Panc1 (cell line): ENCODE measurements at regions not wholly inside any gene's neighbourhood (a gene's known extent, or its start where the extent isn't known, plus 50 kb on each side); places are given as distances from the start of the nearest gene placed in this dataset.

Experiments used
- ATAC-seq: fragments of 200-7000 bp; cut with Tn5 transposase; 2 replicates; pipeline ENCODE4 v1.9.1; 2020; ENCODE audit warnings: mild to moderate bottlenecking, moderate library complexity
- BruUV-seq: library from RNA; stranded (reverse); fragments of 400-500 nt; replicated peaks from 2 replicates; lab custom pipeline; 2021; lab: Mats Ljungman, UMichigan
- CTCF ChIA-PET: fragments of 300-600 bp; sonication (Branson Sonifier 250); formaldehyde crosslinking; loops from one replicate; lab custom pipeline; 2022; ENCODE audit warnings: antibody characterized with exemption; lab: Charles Lee
- POLR2A ChIA-PET: fragments of 300-600 bp; sonication (Branson Sonifier 250); formaldehyde crosslinking; loops from one replicate; lab custom pipeline; 2022; ENCODE audit warnings: antibody characterized with exemption; lab: Charles Lee
- DNase-seq: peaks from one replicate; pipeline ENCODE4 v3.0.0-alpha.2; 2010; ENCODE audit warnings: low read depth, low spot score
- H3K27ac ChIP-seq: 2 replicates; pipeline ENCODE4 v1.5.1; 2011; ENCODE audit warnings: mild to moderate bottlenecking, low read length, inconsistent platforms
- H3K27me3 ChIP-seq: fragments of 200-500 bp; sonication (Bioruptor generic); 2 replicates; pipeline ENCODE4 v1.6.0; 2014; ENCODE audit warnings: low read length, inconsistent platforms; ENCODE audit not compliant: control insufficient read depth, insufficient read depth
- H3K36me3 ChIP-seq: fragments of 200-500 bp; sonication (Bioruptor generic); 2 replicates; pipeline ENCODE4 v1.5.1; 2014; ENCODE audit warnings: inconsistent platforms, mild to moderate bottlenecking, low read length, moderate library complexity; ENCODE audit not compliant: control insufficient read depth, insufficient read depth
- H3K4me1 ChIP-seq: 2 replicates; pipeline ENCODE4 v1.5.1; 2011; ENCODE audit warnings: inconsistent platforms, mild to moderate bottlenecking, low read length, moderate library complexity; ENCODE audit not compliant: control insufficient read depth, insufficient read depth
- H3K4me3 ChIP-seq, 2 experiments: 2 replicates each; pipeline ENCODE4 v1.5.1; 2011 to 2012; ENCODE audit warnings: low read depth in 2 of 2, low read length in 2 of 2, mild to moderate bottlenecking in 2 of 2, inconsistent platforms in 1 of 2, moderate library complexity in 1 of 2
- H3K9me3 ChIP-seq: fragments of 200-500 bp; sonication (Bioruptor generic); 2 replicates; pipeline ENCODE4 v1.5.1; 2014; ENCODE audit warnings: low read depth, mild to moderate bottlenecking, inconsistent platforms, low read length, moderate library complexity; ENCODE audit not compliant: control insufficient read depth, insufficient read depth
- POLR2AphosphoS5 ChIP-seq: IDR thresholded peaks from 2 replicates; pipeline ENCODE4 v1.6.1; 2012; ENCODE audit warnings: mild to moderate bottlenecking, low read depth, low read length, moderate library complexity
- SIN3A ChIP-seq: IDR thresholded peaks from 2 replicates; pipeline ENCODE4 v1.6.1; 2012; ENCODE audit warnings: low read depth, mild to moderate bottlenecking, low read length, moderate library complexity, borderline replicate concordance; ENCODE audit not compliant: insufficient read depth
- TCF7L2 ChIP-seq: IDR thresholded peaks from 2 replicates; pipeline ENCODE4 v1.6.1; 2011; ENCODE audit warnings: mild to moderate bottlenecking, low read depth, low read length, inconsistent platforms
- in situ Hi-C: cut with HindIII; loops from 2 replicates; pipeline ENCODE4 v1.10.0; 2016; ENCODE audit warnings: low sequenced_read_pairs, low pct_unique_long_range_greater_than_20kb
- intact Hi-C: fragments of 100-400 bp; cut with micrococcal nuclease; formaldehyde crosslinking; loops from one replicate; pipeline ENCODE4 v1.10.0; 2022; ENCODE audit not compliant: unreplicated experiment
- TF ChIP-seq, protein P1 (sequence below): fragments of 450-650 bp; IDR thresholded peaks from 2 replicates; pipeline ENCODE4 v1.5.1; 2017; ENCODE audit warnings: mild to moderate bottlenecking
- TF ChIP-seq, protein P2 (sequence below), 2 experiments: IDR thresholded peaks; 2 replicates each; pipeline ENCODE4 v1.6.1; 2011 to 2012; ENCODE audit warnings: low read depth in 2 of 2, control low read depth in 1 of 2, low read length in 1 of 2, mild to moderate bottlenecking in 1 of 2, moderate library complexity in 1 of 2; ENCODE audit not compliant: insufficient read depth in 1 of 2

DNA sequence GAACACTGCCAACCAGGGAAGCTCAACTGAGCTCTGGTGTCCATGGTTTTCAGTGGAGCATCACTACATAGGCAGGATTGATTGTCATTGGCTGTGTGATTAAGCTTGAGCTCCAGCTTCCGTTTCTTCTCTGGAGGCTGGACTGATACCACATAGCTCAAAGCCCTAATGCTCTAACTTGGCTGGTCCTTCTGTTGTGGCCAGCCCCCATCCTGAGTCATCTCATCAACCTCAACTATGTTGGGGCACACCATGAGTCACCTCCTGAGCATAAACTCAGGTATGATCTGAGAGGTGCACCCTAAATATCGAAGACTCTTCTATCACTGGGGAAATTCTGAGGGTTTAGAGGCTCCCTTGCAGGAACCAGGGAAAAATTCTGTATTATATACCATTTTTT is 114.5 kb upstream of the INHBA start:
- Histone ChIP-seq H3K4me1 (no peaks in the 10 kb centered on the region), H3K27ac (no peak overlapping the region), H3K36me3 (no peaks in the 10 kb centered on the region), H3K9me3 (no peaks in the 10 kb centered on the region), H3K27me3 (no peaks in the 10 kb centered on the region), H3K4me3 (no peak overlapping the region)
- intact Hi-C loops (no loop called here), in situ Hi-C loops (no loop called here)
- DNase-seq, result no peak
- ChIA-PET POLR2A (no interaction called here), CTCF (no interaction called here)
- no TSS peak for BruUV-seq
- no peak for ATAC-seq
- TF ChIP-seq, protein P1, sequence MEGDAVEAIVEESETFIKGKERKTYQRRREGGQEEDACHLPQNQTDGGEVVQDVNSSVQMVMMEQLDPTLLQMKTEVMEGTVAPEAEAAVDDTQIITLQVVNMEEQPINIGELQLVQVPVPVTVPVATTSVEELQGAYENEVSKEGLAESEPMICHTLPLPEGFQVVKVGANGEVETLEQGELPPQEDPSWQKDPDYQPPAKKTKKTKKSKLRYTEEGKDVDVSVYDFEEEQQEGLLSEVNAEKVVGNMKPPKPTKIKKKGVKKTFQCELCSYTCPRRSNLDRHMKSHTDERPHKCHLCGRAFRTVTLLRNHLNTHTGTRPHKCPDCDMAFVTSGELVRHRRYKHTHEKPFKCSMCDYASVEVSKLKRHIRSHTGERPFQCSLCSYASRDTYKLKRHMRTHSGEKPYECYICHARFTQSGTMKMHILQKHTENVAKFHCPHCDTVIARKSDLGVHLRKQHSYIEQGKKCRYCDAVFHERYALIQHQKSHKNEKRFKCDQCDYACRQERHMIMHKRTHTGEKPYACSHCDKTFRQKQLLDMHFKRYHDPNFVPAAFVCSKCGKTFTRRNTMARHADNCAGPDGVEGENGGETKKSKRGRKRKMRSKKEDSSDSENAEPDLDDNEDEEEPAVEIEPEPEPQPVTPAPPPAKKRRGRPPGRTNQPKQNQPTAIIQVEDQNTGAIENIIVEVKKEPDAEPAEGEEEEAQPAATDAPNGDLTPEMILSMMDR, result no peak
- TF ChIP-seq SIN3A, result no peak
- no peak for TF ChIP-seq TCF7L2
- TF ChIP-seq, protein P2, sequence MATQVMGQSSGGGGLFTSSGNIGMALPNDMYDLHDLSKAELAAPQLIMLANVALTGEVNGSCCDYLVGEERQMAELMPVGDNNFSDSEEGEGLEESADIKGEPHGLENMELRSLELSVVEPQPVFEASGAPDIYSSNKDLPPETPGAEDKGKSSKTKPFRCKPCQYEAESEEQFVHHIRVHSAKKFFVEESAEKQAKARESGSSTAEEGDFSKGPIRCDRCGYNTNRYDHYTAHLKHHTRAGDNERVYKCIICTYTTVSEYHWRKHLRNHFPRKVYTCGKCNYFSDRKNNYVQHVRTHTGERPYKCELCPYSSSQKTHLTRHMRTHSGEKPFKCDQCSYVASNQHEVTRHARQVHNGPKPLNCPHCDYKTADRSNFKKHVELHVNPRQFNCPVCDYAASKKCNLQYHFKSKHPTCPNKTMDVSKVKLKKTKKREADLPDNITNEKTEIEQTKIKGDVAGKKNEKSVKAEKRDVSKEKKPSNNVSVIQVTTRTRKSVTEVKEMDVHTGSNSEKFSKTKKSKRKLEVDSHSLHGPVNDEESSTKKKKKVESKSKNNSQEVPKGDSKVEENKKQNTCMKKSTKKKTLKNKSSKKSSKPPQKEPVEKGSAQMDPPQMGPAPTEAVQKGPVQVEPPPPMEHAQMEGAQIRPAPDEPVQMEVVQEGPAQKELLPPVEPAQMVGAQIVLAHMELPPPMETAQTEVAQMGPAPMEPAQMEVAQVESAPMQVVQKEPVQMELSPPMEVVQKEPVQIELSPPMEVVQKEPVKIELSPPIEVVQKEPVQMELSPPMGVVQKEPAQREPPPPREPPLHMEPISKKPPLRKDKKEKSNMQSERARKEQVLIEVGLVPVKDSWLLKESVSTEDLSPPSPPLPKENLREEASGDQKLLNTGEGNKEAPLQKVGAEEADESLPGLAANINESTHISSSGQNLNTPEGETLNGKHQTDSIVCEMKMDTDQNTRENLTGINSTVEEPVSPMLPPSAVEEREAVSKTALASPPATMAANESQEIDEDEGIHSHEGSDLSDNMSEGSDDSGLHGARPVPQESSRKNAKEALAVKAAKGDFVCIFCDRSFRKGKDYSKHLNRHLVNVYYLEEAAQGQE (IDR thresholded peaks at IDR 0.05; ENCODE audit: insufficient read depth in 1 of 2, low read depth in 2 of 2, low read length in 1 of 2), result no peak
- no peak for TF ChIP-seq POLR2AphosphoS5

DNA sequence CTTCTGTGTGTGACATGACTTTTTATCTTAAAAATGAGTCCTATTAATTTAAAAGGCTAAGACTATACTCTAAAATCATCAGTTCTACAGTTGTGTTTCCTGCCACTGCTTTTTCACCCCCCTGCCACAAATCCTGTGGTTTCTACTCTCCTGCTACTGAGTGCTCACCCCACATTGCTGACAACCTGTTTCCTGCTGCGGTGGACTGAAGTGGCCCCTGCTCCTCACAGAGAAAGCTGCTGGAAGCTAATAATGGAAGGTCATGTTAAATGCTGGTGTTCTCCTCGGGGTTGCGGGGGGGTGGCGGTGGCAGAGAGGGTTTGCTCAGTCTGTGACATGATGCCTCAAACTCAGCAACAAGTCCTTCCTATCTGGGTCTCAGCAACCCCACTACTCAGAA is 113.2 kb upstream of the INHBA start:
- DNase-seq (no peak), ATAC-seq (no peak)
- Histone ChIP-seq H3K36me3 (no peaks in the 10 kb centered on the region), H3K27me3 (no peaks in the 10 kb centered on the region), H3K27ac (no peak overlapping the region), H3K4me3 (no peak overlapping the region), H3K4me1 (no peaks in the 10 kb centered on the region), H3K9me3 (no peaks in the 10 kb centered on the region)
- in situ Hi-C loops (no loop called here), intact Hi-C loops (no loop called here)
- ChIA-PET POLR2A (no interaction called here), CTCF (no interaction called here)
- TF ChIP-seq, protein P2 (IDR thresholded peaks at IDR 0.05; ENCODE audit: insufficient read depth in 1 of 2, low read depth in 2 of 2, low read length in 1 of 2), result no peak
- no peak for TF ChIP-seq SIN3A
- no peak for TF ChIP-seq POLR2AphosphoS5
- TF ChIP-seq, protein P1, result no peak
- no peak for TF ChIP-seq TCF7L2
- BruUV-seq, result no TSS peak
